ENCODE measurements at regions not wholly inside any gene's neighbourhood (a gene's known extent, or its start where the extent isn't known, plus 50 kb on each side); places are given as distances from the start of the nearest gene placed in this dataset.

GRCh38 chr12:116404913-116405611 lies 127.6 kb upstream of the MED13L start:
- no peak for DNase-seq

- DNase-seq = peak; percentile 2
Observed at GRCh38 chr12:116406529-116406928, 129.0 kb upstream of the MED13L start.

- no peak for DNase-seq
Observed at GRCh38 chr12:116408489-116409250, 131.2 kb upstream of the MED13L start.

DNA sequence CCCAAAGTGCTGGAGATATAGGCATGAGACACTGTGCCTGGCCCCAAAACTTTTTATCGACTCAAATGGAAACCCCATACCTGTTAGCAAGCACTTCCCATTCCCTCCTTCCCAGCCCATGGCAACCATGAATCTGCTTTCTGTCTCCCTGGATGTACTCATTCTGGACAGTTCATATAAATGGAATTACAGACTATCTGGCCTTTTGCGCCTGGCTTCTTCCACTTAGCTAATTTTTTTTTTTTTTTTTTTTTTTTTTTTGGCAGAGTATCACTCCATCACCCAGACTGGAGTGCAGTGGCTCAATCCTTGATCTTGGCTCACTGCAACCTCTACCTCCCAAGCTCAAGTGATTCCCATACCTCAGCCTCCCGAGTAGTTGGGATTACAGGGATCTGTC lies 134.5 kb upstream of the MED13L start:
- no peak for DNase-seq

- DNase-seq = no peak
Observed at GRCh38 chr12:116414891-116415290, 137.4 kb upstream of the MED13L start.

DNA sequence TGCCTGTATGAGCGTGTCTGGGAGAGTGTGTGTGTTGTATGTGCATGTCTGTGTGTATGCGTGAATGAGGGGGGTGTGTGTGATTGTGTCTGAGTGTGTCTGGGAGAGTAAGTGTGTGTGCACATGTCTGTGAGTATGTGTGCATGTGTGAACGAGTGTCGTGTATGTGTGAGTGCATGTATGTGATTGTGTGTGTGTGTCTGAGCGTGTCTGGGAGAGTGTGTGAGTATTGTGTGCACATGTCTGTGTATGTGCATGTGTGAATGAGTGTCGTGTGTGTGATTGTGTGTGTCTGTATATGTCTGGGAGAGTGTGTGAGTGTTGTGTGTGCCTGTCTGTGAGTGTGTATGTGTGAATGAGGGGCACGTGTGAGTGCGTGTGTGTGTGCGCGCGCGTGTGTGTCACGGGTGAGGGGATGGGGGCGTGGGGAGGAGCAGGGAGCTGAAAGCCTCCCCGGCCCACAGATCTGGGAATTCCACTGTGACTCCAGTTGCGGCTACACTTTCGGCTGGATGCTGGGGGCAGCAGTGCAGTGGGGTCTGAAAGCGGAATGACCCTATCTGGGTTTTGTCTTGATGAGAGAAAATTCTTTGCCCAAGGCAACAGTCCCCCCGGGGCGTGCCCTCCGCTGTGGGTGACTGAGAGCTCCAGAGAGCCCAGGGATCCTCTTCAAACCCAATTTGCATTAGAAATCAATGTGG lies 138.1 kb upstream of the MED13L start:
- no peak for DNase-seq

DNA sequence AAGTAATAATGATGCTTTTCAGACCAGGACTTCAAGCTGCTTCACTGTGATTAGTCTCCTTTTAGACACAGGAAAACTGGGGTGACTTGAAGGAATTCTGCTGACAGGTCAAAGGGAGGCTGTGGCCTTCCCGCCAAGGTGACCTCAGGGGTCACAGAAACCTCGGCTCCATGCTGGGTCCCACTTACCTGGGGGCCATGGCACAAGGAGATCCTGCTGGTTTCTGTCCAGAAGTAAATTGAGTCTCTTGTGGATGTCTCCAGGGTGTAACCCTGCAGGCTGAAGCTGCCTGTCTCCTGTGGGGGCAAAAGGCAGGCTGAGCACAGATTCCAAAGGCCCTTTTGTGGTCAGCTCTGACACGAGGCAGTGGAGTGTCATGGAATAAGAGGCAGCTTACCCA lies 138.7 kb upstream of the MED13L start:
- no peak for DNase-seq

DNA sequence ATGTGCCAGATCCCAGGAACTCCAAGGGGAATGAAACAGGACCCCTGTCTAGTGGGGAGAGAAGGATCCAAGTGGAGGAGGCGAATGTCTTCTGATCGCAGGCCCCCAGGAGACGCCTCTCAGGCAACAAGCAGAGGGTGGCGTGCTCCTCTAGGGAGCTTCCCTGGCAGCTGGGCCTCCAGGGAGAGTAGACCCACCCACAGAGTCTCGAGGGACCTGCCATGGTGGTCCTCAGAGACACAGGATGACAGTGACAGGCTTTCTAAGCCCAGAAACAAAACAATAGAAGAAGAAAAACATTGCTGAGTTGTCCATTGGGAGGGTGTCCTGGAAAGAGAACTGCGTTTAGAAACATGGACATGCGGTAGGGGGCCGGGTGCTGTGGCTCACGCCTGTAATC lies 140.6 kb upstream of the MAP1LC3B2 start:
- DNase-seq = no peak

GRCh38 chr12:116420227-116420880 lies 138.8 kb upstream of the MAP1LC3B2 start:
- DNase-seq = no peak

- DNase-seq = no peak
Observed at GRCh38 chr12:116421785-116422538, 137.2 kb upstream of the MAP1LC3B2 start.

DNA sequence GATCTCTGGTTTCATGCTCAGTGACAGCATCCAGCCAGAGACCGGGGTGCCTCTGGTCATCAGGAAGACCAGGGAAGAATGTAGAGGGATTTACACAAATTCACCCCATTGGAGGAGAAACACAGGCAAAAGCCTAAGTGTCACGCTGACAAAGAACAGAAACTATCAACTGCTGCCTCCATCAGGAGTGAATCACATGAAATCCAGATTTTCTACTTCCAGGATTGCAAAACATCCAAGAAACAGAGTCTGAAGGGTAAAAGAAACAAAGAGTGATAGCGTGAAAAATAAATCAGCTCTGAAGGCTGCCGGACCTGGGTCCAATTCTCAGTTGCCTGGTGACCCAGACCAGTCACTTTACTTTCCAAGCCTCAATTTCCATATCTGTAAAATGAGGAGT lies 136.1 kb upstream of the MAP1LC3B2 start:
- DNase-seq = no peak

GRCh38 chr12:116425256-116426193 lies 133.7 kb upstream of the MAP1LC3B2 start:
- no peak for DNase-seq

- DNase-seq = no peak
Observed at GRCh38 chr12:116426391-116427136, 132.6 kb upstream of the MAP1LC3B2 start.

DNA sequence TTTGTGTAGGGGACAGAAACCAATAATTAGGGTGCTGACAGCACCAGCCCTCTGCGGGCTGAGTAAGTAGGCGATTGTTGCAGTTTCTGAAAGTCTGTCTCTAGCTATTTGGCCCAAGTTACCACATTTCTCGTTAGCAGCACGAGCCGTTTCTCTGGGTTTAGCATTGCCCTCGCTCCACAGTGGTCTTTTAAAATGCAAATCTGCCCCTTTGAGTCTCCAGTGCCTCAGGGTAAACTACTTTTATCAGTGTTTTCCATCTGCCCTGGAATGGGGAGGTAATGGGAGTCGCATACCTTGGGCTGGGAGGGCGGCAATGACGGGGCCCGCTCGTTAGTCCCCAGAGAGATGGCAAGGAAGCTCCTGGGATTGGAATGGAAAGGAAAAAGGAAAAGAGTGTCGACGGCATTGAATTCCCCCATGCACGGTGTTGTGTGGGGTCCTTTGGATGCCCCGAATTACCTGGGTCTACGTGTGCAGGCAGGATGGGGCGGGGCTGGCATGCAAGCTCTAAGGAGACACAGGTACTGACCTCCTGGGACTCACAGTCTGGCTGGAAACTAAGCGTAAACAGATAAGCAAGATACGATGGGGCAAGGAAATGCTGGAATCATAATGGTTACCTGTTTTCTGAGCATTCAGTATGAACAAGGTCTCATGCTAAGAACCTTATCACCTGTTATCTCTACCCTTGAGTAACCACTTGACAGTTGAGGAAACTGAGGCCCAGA lies 131.8 kb upstream of the MAP1LC3B2 start:
- DNase-seq = no peak

GRCh38 chr12:116429826-116430360 lies 129.3 kb upstream of the MAP1LC3B2 start:
- DNase-seq = no peak

DNA sequence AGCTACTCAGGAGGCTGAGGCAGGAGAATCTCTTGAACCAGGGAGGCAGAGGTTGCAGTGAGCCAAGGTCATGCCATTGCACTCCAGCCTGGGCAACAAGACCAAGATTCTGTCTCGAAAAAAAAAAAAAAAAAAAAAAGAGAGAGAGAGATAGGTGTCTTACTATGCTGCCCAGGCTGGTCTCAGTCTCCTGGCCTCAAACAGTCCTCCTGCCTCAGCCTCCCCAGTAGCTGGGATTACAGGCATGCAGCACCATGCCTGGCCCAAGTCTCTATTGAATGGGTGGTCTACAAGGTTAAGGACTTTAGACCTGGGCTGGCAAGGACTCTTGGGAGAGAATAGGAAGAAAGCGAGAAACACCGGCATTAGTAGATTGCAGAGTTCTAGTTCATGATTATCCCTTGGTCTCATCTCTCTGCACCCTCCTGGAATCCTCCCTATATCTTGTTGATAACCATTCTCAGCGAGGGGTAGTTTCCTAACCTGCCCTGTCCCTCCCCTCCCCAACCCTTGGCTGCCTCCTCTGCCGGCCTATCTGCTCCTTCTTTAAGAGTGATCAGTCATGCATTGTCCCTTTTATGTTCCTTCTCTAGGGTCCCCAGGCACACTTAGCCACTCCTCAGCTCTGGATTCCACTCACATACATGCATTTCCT lies 128.1 kb upstream of the MAP1LC3B2 start:
- DNase-seq = no peak

DNA sequence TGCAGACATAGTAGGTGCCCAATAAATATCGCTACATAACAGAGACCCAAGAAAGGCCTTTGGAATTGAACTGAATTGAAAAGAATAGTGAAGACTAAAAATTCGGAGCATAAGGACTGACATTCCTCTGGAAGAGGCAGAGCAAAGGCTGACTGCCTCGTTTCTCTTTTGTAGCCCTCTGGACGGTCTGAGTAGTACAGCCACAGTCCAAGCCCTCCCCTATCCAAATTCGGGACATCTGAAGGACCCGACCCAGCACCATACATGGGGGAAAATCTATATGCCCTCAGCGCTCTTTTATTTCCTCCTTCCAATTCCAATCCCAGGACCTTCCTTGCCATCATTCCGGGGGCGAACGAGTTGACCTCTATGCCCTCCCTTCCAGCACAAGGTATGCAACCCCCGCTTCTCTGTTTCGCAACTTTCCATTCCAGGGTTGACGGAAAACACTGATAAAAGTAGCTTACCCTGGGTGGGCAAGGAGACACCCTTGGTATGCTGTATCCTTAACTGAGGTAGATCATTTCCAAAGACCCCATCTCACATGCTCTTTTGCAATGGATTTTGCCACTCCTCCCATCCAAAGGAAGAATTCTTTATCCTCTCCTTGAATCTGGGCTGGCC lies 127.4 kb upstream of the MAP1LC3B2 start:
- DNase-seq = no peak

GRCh38 chr12:116432314-116432750 lies 126.8 kb upstream of the MAP1LC3B2 start:
- DNase-seq = no peak

DNA sequence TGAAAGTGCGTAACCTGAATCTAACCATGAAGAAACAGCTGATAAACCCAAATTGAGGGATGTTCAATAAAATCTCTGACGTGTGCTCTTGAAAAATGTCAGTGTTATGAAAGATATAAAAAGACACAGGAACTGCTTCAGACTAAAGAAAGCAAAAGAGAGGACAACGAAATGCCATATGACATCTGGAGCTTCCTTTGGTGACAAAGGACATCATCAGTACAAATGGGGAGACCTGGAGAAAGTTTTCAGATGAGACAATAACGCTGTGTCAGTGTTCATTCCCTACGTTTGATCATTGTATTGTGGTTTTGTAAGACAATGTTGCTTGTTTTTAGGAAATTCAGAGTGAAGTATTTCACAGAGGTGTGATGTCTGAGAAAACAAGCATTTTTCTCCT lies 125.9 kb upstream of the MAP1LC3B2 start:
- DNase-seq = no peak
